Activated T-cell treated with anti-CD3 and anti-CD28 coated beads, Interleukin-2, amount 50 U/mL, for 48 hours (primary cell): ENCODE measurements at regions not wholly inside any gene's neighbourhood (a gene's known extent, or its start where the extent isn't known, plus 50 kb on each side); places are given as distances from the start of the nearest gene placed in this dataset.

Experiments used
- DNase-seq, 2 experiments: peaks; one replicate each; pipeline ENCODE4 v3.0.0-alpha.2; 2020

DNA sequence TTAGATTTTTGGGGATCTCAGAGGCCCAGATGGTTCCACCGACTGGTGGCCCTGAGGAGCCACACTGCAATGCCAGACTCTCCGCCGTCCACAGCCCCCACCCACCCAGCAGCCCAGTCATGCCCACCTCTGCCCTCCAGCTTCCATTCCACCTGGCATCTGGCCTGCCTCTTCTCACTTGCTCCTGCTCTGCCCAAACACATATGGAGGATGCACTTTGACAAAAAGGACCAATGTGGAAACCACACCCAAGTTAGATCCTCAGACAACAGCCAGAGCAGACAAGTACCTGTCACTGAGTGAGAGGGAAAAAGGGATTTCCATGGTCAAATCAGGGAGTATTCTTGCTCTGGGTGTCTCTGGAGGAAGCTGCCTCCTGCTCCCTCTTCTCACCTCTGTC is 120.6 kb upstream of the NXT1 start:
- no peak for DNase-seq

GRCh38 chr20:23228912-23229311 is 121.7 kb upstream of the NXT1 start:
- DNase-seq: no peak

DNA sequence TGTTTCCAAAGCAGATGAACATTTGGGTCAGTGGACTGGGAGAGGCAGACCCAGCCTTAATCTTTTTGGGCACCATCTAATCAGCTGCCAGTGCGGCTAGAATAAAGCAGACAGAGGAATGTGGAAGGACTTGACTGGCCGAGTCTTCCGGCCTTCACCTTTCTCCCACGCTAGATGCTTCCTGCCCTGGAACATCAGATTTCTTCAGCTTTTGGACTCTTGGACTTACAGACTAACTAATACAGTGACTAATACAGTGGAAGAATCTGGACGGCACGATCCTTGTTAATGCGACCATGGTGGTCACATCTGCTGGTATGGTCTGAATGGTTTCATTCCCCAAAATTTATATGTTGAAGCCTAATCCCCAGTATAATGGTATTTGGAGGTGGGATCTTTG is 122.6 kb upstream of the NXT1 start:
- no peak for DNase-seq

DNA sequence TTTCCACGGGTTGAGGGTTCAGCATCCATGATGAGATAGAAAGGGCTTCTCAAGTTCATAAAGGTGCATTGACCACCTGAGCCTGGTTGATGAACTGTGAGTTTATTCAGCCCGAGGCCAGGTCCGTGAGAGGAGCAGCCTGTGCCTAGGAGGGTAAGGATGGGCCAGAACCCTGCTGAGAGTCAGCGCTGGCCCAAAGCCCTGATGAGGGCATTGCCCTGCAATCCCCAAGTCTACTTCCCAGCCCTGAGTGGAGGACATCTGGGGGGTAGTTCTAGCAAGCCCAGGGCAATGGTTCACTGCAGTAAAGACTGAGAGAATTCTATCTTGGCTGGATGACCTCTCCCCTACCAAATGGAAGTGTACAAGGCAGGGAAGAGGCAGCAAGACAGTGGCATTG is 123.3 kb upstream of the NXT1 start:
- DNase-seq: no peak

DNA sequence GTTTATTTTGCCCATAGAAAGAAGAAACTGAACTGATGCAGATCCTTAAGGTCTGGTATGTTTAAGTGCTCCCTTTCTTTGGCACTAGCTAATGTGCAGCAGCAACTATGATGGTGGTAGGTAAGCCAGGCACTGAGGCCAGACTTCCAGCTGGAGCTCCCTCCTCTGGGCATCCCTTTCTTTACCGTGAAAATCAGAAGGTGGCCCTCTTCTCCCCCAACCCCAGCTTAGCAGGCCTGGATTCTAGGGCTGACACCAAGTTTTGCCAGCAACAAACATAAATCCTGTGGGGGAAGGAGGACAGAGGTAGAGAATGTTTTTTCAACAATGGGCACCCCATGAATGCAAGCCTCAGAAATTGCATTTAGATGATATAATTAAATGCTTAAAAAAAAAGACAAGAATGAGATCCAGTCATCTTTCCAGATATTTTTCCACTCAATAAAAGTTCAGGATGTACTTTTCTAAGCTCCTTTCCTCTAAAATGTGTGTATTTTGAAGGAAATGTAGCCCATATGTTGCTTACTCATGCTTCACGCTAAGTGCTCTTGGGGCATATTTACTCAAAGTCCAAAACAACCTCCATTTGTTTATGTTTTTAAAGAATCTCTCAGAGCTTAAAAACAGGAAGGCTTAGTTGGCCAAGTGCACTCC is 123.9 kb upstream of the NXT1 start:
- no peak for DNase-seq

DNA sequence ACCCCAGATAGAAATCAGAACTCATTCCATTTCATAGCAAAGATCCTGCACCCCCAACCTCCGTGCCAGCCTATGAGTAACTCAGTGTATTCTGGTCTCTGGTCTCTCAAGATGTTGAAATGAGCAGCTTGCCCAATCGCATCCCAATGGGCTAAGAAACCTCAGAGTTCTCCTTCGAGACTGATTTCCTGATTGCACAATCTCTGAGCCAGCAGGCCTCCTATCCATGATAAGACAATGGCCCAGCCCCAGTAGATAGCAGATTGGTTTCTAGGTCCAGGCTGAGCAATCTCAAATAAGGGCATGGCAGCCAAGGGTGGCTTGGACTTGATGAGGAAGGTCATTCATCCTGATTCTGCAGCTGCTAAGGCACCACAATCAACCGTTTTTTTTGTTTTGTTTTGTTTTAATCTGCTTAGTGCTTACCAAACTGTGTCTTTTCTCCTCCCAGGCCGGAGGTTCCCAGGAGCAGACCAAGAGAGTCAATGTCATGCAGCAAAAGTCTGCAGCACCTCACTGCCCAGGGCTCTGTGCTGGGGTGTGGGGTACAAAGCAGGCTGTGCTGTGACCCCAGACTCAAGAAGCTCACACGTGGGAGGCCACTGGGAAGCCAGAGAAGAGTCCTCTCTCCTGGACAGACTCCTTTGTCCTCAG is 125.1 kb upstream of the NXT1 start:
- DNase-seq: no peak

GRCh38 chr20:23224806-23225205 is 125.8 kb upstream of the NXT1 start:
- no peak for DNase-seq

DNA sequence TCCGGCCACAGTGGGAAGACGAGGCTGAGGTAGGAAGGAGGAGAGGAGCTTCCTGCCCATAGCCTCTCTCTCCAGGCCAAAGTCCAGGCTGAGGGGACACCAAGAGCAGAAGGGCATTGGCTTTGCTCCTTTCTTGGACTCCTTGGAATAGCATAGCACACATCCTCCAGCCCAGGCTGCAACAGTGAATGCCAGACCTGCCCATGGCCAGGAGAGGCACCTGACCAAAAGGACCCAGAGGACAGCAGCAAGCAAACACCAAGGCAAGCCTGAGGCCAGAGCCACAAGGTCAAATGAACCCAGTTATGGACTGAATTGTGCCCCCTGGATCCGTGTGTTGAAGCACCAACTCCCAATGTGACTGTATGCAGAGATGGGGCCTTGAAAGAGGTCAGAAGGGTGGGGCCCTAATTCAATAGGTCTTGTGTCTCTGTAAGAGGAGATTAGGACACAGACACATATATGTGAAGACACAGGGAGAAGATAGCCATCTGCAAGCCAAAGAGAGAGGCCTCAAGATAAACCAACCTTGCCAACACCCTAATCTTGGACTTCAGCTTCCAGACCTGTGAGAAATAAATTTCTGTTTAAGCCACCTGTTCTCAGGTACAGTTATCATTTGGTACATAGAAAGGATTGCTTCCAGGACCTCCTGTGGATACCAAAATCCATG is 126.5 kb upstream of the NXT1 start:
- DNase-seq: no peak

DNA sequence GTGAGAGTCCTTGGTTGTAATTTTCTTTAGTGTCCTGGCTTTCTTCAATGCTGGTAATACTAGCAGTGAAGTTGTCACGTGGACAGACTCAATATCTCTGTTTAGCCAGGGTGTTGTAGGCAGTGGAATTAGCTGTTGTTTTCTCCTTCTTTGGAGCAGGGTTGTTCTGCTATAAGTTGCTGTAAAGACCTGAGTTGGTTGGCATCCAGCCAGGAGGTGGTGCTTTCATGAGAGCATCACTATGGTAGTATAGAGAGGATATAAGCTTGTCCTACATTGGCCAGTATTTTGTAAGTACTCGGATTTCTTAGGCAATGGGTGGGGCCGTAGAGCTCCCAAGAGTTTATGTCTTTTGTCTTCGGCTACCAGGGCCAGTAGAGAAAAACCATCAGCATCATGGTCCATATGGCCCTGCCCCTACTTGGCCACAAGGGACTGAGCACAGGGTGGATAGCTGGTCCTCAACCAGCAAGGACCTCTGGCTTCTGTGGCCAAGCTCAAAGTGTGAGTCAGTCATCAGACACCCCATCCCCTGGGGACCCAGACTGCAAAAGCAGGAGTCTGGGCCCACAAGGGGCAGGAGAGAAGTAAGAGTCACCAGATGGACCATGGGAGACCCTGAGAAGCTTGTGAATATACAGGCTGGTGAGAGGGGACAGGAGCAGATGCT is 127.9 kb upstream of the NXT1 start:
- DNase-seq: no peak

DNA sequence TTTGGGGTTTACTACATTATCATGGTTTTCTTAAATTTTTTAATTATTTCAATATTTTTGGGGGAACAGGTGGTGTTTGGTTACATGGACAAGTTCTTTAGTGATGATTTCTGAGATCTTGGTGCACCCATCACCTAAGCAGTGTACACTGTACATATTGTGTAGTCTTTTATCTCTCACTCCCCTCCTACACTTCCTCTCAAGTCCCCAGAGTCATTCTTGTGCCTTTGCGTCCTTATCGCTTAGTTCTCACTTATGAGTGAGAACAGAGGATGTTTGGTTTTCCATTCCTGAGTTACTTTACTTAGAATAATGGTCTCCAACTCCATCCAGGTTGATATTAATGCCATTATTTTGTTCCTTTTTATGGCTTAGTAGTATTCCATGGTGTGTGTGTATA is 130.9 kb upstream of the CD93 start:
- DNase-seq: no peak

- no peak for DNase-seq
These were observed 129.3 kb upstream of the CD93 start for GRCh38 chr20:23215344-23215995.

DNA sequence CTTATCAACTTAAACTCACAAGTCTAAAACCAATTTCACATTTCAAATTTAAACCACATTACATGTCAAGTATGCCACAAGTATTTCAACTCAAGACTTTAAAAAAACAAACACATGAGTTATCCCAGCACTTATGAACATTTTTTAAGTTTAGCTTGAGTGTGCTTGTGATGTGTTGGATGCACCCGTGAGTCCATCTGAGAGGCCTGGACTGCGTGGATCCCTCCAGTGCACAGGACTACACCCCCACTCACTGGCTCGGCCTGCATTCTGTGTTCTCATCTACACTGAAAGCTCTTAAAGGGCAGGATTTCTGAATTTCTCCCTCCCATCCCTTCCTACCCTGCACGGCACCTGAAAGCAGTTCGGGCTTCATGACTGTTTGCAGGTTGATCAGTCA is 128.8 kb upstream of the CD93 start:
- no peak for DNase-seq

- DNase-seq: no peak
These were observed 126.4 kb upstream of the CD93 start for GRCh38 chr20:23212464-23212995.

DNA sequence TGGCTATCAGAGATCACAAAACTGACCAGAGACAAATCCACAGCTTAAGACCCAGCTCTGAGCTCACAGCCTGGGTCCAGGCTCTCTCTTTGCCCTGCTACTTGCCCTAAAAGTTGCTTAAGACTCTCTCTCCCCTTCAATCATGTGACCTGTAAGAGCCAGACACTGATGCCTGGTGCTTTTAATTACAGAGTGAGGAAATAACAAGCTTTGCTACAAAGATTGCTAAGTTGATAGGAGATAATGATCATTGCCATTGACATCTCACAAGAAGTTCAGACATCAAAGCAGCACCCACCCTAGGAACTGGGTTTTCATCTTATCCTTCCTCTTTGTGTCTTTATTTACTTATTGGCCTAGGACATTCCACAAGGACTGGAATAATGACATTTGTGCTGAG is 125.9 kb upstream of the CD93 start:
- no peak for DNase-seq

- no peak for DNase-seq
These were observed 125.0 kb upstream of the CD93 start for GRCh38 chr20:23211164-23211563.

DNA sequence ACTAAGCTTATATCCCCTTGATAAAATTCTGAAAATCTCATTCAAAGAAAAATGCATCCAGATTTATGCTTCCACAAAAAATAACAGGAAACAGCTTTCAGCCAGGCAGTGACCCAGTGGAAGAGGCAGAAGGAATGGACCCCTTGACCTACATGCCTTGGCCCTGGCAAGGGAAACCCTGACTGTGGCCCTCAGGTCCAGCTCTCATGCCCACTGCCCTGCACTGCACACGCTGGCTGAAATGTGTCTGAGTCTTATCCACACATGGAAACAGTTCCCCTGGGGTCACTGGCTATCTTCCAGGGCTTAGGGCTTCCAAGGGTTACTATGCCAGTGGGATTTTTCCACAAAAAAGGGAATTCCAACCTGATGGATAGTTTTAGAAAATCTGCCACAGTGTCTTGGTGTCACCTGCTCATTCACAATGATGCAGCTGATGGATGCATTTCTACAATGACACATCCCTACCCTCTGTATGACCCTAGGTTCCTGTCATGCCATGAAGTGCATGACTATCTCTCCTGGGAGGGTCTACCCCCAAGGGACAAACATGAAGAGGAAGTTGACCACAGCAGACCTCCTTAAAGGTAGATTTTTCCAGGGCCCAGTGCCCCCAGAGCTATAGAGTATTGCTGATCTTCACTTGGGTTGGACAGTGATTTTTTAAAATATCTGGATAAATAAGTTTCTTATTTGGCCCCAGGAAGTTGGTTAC is 121.9 kb upstream of the CD93 start:
- no peak for DNase-seq

DNA sequence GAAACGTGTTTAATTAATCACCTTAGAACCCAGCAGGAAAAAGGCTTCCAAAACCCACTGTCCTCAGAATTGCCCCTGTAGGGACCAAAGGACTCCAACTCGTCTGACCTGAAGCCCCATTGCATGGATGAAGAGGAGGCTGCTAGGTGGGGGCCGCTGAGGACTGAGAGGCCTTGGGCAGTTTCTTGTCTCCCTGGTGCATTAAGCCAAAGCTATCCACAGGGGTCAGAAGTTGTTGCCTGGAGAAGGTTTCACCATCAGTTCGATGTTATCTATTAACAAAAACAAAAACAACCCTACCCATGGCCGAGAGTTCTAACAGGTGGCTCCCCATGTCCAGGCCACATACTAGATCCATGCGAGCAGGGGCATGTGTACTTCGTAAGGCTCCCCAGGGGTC is 120.9 kb upstream of the CD93 start:
- DNase-seq: no peak

DNA sequence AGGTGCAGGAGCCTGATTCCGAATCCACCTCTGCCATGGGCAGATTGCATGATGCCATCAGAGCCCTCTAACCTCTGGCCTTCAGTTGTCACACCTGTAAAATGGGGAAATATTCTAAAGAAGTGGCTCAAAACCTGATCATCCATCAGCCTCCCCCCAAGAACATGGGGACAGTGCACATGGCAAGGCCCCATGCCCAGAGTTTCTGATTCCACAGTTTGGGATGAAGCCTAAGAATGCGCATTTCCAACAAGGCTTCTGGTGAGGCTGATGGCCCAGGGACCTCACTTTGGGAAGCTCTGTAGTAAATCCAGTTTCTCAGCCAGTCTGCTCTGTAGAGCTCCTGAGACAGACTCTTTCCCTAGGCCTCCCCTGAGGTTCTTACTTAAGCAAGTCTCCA is 119.9 kb upstream of the CD93 start:
- DNase-seq: no peak

DNA sequence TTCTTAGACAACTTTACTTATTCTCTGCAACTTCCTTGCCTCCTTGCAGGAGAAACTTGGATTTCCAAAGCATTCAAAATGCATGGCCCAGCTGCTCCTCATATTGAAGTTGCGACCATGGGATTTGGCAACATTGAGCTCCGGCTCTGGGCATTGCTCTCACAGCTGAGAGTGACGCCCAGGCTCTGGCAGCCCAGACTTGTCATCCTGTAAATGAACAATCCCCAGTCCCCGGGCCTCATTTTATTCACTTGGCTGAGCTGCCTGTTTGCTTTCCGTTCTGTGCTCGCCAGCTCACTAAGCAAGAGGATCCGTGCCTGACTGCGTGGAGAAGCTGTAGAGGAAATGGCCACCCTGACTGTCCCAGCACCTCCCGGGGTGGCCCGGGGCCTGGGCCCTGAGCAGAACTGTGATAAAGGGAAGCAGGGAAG is 119.5 kb upstream of the CD93 start:
- no peak for DNase-seq

DNA sequence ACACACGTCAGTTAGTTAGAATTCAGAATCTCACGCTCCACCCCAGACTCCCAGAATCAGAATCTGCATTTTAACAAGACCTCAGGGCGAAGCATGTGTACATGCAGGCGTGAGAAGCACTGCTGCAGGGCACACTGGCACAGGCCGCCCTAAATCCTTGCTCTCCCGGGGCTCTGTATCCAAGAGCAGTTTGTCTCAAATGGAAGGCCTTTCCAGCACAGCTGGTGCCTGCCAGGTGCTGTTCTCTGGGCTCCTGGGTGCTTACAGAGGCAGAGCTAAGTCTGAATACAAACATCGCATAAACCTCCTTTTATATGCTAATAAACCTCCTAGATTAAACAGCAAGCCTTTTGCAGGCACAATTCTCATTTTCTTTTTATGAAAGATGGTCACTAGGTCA is 119.1 kb upstream of the CD93 start:
- DNase-seq: no peak

DNA sequence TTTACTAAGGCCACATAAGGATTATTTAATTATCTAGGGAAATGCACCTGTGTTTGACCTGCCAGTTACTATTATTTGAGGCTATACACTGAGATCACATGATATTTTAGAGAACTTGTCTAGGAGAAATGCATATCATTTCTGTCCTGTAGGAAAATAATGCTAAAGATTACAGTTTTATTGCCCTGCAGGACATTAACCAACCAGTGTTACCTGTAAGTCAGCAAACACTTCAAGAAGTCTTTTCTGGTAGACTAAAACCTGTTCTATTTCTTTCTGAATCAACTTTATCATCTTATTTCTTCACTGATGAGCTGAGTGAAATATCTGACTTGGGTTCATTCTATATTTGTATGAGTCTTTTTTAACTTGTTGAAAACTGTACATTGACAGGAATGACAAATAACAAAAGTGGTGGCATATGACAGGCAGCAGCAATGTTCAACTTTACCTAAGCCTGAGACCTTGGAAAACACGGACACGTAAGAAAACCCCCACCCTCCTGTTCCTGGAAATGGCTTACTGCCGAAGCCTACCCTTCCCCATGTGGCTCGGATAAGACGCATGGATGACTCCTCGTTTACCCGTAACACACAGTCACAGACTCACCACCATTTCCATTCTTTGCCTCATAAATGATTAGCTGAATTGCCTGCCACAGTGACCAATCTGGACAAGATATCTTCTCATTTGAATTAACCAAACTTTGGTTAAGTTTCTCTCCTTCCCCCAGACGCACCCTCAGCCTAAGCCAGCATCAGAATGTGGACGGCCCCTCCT is 118.0 kb upstream of the CD93 start:
- DNase-seq: no peak

- DNase-seq: no peak
These were observed 117.2 kb upstream of the CD93 start for GRCh38 chr20:23203310-23203709.
